CD8-positive, alpha-beta memory T cell (primary cell): ENCODE measurements at regions not wholly inside any gene's neighbourhood (a gene's known extent, or its start where the extent isn't known, plus 50 kb on each side); places are given as distances from the start of the nearest gene placed in this dataset.
"Not testable (repeated sequence)": the region's sequence is repeated elsewhere in the genome, so short reads cannot be mapped to it uniquely, and the experiment has no call there.

Experiments
- CTCF ChIA-PET: fragments of 350-600 bp; sonication (Branson Sonifier 250); formaldehyde crosslinking; loops from one replicate; lab custom pipeline; 2021; ENCODE audit warnings: antibody characterized with exemption; lab: Charles Lee
- POLR2A ChIA-PET: fragments of 350-600 bp; sonication (Branson Sonifier 250); formaldehyde crosslinking; loops from one replicate; lab custom pipeline; 2021; ENCODE audit warnings: antibody characterized with exemption; lab: Charles Lee
- DNase-seq, 5 donors: peaks; one replicate each; pipeline versions ENCODE4 v3.0.0 to v3.0.0-alpha.2; 2020 to 2022; ENCODE audit warnings: mixed read lengths in 1 of 5
- H3K27ac ChIP-seq: one replicate; pipeline ENCODE4 v1.7.0; 2013; ENCODE audit warnings: low read depth, mild to moderate bottlenecking, low read length, moderate library complexity
- H3K27me3 ChIP-seq: 2 replicates; pipeline ENCODE4 v1.7.0; 2013; ENCODE audit warnings: low read length, mild to moderate bottlenecking; ENCODE audit not compliant: insufficient read depth, poor library complexity, severe bottlenecking
- H3K36me3 ChIP-seq: 2 replicates; pipeline ENCODE4 v1.7.0; 2013; ENCODE audit warnings: mild to moderate bottlenecking, low read length, moderate library complexity; ENCODE audit not compliant: insufficient read depth
- H3K4me1 ChIP-seq: 2 replicates; pipeline ENCODE4 v1.7.0; 2013; ENCODE audit warnings: mild to moderate bottlenecking, low read length, moderate library complexity; ENCODE audit not compliant: insufficient read depth
- H3K4me3 ChIP-seq: 2 replicates; pipeline ENCODE4 v1.7.0; 2013; ENCODE audit warnings: mild to moderate bottlenecking, low read length
- H3K9me3 ChIP-seq: 2 replicates; pipeline ENCODE4 v1.7.0; 2013; ENCODE audit warnings: mild to moderate bottlenecking, low read length
- H3K27ac Mint-ChIP-seq, 8 donors: one replicate each; pipeline ENCODE4 v1.8.0; 2020 to 2021; ENCODE audit warnings: mixed read lengths in 8 of 8, mild to moderate bottlenecking in 6 of 8, inconsistent platforms in 3 of 8, moderate library complexity in 3 of 8
- H3K27me3 Mint-ChIP-seq, 2 donors: one replicate each; pipeline ENCODE4 v1.8.0; 2020 to 2021; ENCODE audit warnings: mixed read lengths in 2 of 2, mild to moderate bottlenecking in 1 of 2, moderate library complexity in 1 of 2
- H3K36me3 Mint-ChIP-seq, 3 donors: one replicate each; pipeline ENCODE4 v1.8.0; 2020 to 2021; ENCODE audit warnings: mixed read lengths in 3 of 3, inconsistent platforms in 1 of 3, mild to moderate bottlenecking in 1 of 3
- H3K4me1 Mint-ChIP-seq, 3 donors: one replicate each; pipeline ENCODE4 v1.8.0; 2020 to 2021; ENCODE audit warnings: mixed read lengths in 3 of 3, inconsistent platforms in 1 of 3, mild to moderate bottlenecking in 1 of 3
- H3K4me3 Mint-ChIP-seq, 7 donors: one replicate each; pipeline ENCODE4 v1.8.0; 2020 to 2021; ENCODE audit warnings: mixed read lengths in 7 of 7, mild to moderate bottlenecking in 6 of 7, moderate library complexity in 4 of 7, inconsistent platforms in 2 of 7
- H3K9me3 Mint-ChIP-seq, 5 donors: one replicate each; pipeline ENCODE4 v1.8.0; 2020 to 2022; ENCODE audit warnings: mixed read lengths in 5 of 5, mild to moderate bottlenecking in 3 of 5, moderate library complexity in 2 of 5, inconsistent platforms in 1 of 5

DNA sequence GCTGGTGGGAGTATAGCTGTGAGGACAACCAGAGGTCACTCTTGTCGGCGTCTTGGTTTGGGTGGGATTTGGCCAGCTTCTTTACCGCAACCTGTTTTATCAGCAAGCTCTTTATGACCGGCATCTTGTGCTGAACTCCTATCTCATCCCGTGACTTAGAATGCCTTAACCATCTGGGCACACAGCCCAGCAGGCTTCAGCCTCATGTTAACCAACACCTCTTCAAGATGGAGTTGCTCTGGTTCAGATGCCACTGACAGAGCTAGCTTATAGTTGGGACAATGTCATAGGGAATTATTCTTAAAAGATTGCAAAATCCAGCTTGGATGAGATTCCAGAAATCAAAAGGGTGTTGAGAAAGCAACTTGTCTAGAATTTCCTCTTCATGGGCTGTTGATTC, 377.1 kb upstream of the AMELY start:
- no peak overlapping the region for H3K4me3 ChIP-seq
- no peak overlapping the region for H3K27ac ChIP-seq
- CTCF ChIA-PET, result interaction anchor here (1.6 to 2.6 kb wide), 2 partner anchors 16 to 188 kb away, joined by 3 to 11 read pairs; no protein-coding TSS in a partner anchor
- no peaks in the 10 kb centered on the region for H3K9me3 ChIP-seq
- H3K4me1 ChIP-seq, result peaks cover 69% of the 10 kb centered on the region
- H3K9me3 Mint-ChIP-seq, result no peaks in the 10 kb centered on the region
- peak overlapping the region in 1 of 7 donors; percentile 8 for H3K4me3 Mint-ChIP-seq
- peaks cover 0 to 54% (median 0%) of the 10 kb centered on the region in 3 donors for H3K36me3 Mint-ChIP-seq
- H3K27me3 Mint-ChIP-seq, result no peaks in the 10 kb centered on the region
- H3K36me3 ChIP-seq, result no peaks in the 10 kb centered on the region
- POLR2A ChIA-PET, result no interaction called here
- H3K27me3 ChIP-seq, result no peaks in the 10 kb centered on the region
- peaks cover 0 to 78% (median 0%) of the 10 kb centered on the region in 3 donors for H3K4me1 Mint-ChIP-seq
- H3K27ac Mint-ChIP-seq, result peak overlapping the region in 1 of 8 donors; percentile 91
- no peak for DNase-seq

DNA sequence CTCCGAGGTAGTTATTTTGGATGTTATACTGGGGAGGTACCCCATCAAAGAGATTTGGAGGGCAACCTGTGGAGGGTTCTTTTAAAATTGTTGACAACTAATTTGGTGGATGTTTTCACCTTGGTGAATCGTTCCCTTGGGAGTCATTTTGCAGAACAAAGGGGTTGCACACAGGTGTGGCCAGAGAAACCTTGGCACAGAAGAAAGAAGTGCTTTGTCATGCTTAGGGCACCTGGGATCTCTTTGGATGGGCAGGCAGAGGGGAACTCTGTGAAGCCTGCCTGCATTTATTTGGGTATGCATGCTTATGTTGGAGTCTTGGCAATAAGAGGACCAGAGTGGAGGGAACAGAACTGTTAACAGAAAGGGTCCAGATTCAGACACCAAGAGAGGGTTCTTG, 376.4 kb upstream of the AMELY start:
- H3K9me3 ChIP-seq, H3K4me3 ChIP-seq, H3K27me3 Mint-ChIP-seq, H3K9me3 Mint-ChIP-seq, POLR2A ChIA-PET, H3K36me3 ChIP-seq, H3K27ac ChIP-seq, DNase-seq, H3K27me3 ChIP-seq: not testable (repeated sequence)
- Mint-ChIP-seq H3K27ac (peak overlapping the region in 2 of 8 donors; percentile 73 to 91), H3K4me1 (peaks cover 0 to 81% (median 0%) of the 10 kb centered on the region in 3 donors), H3K36me3 (peaks cover 0 to 58% (median 0%) of the 10 kb centered on the region in 3 donors), H3K4me3 (peak overlapping the region in 1 of 7 donors; percentile 8)
- peaks cover 69% of the 10 kb centered on the region for H3K4me1 ChIP-seq
- CTCF ChIA-PET, result interaction anchor here (1.6 kb wide), 1 partner anchor 188 kb away, joined by 3 read pairs; no protein-coding TSS in a partner anchor

DNA sequence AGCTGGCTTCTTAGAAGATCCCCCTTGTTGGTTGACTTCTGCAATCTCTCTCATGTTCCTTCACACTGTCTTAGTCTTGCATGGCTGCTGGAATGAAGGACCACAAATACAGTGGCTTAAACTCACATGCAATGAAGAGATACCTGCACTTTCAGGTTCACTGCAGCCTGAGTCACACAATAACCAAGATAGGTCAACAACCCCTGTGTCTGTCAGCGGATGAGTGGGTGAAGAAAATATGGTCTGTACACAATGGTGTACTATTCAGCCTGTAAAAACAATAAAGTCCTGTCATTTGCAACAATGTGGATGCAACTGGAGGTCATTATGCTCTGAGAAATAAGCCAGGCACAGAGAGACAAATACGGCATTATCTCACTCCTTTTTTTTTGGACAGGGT, 373.8 kb upstream of the AMELY start:
- no peaks in the 10 kb centered on the region for H3K27me3 ChIP-seq

DNA sequence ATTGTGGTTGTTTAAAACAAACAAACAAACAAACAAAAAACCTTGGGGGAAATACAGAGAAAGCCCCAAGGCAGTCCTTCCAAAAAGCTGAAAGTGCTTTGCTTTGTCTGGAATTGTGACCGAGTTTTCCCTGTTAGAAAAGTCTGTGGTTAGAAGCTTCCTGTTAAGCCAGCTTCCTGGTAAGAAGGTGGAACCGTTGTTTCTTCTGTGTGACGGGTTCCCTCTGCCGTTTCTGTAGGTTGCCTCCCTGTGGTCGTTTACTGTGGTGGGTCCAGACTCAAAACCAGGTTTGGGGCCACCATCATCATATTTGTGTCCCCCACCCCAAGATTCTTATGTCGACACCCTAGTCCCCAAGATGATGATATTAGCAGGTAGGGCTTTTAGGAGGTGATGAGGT, 371.4 kb upstream of the AMELY start:
- ChIA-PET POLR2A (interaction anchor here (0.5 to 1.9 kb wide), 2 partner anchors 10 to 13 kb away, joined by 5 to 7 read pairs; no protein-coding TSS in a partner anchor), CTCF (interaction anchor here (1.0 to 3.6 kb wide), 3 partner anchors 10 to 183 kb away, joined by 6 to 17 read pairs (median 12); no protein-coding TSS in a partner anchor)
- Histone ChIP-seq H3K27me3 (no peaks in the 10 kb centered on the region), H3K36me3 (no peaks in the 10 kb centered on the region), H3K9me3 (no peaks in the 10 kb centered on the region), H3K27ac (peak overlapping the region; percentile 48), H3K4me3 (no peak overlapping the region), H3K4me1 (peaks cover 58% of the 10 kb centered on the region)
- Mint-ChIP-seq H3K27ac (peak overlapping the region in 2 of 8 donors; percentile 91 to 99), H3K36me3 (peaks cover 0 to 54% (median 0%) of the 10 kb centered on the region in 3 donors), H3K4me3 (peak overlapping the region in 2 of 7 donors; percentile 65 to 79), H3K4me1 (peaks cover 0 to 78% (median 0%) of the 10 kb centered on the region in 3 donors), H3K27me3 (no peaks in the 10 kb centered on the region), H3K9me3 (no peaks in the 10 kb centered on the region)
- DNase-seq, result peak in 2 of 5 donors; percentile 7 to 59

More for the DNA sequence above, 373.8 kb upstream of the AMELY start:
- H3K4me3 Mint-ChIP-seq, result peak overlapping the region in 1 of 7 donors; percentile 37
- H3K27ac ChIP-seq, result no peak overlapping the region
- peak overlapping the region in 2 of 8 donors; percentile 61 to 84 for H3K27ac Mint-ChIP-seq
- DNase-seq, result no peak
- no peak overlapping the region for H3K4me3 ChIP-seq
- CTCF ChIA-PET, result no interaction called here
- peaks cover 0 to 77% (median 0%) of the 10 kb centered on the region in 3 donors for H3K4me1 Mint-ChIP-seq
- H3K36me3 ChIP-seq, result no peaks in the 10 kb centered on the region
- peaks cover 59% of the 10 kb centered on the region for H3K4me1 ChIP-seq
- no peaks in the 10 kb centered on the region for H3K9me3 Mint-ChIP-seq
- no peaks in the 10 kb centered on the region for H3K27me3 Mint-ChIP-seq
- POLR2A ChIA-PET, result no interaction called here
- no peaks in the 10 kb centered on the region for H3K9me3 ChIP-seq
- H3K36me3 Mint-ChIP-seq, result peaks cover 0 to 53% (median 0%) of the 10 kb centered on the region in 3 donors

DNA sequence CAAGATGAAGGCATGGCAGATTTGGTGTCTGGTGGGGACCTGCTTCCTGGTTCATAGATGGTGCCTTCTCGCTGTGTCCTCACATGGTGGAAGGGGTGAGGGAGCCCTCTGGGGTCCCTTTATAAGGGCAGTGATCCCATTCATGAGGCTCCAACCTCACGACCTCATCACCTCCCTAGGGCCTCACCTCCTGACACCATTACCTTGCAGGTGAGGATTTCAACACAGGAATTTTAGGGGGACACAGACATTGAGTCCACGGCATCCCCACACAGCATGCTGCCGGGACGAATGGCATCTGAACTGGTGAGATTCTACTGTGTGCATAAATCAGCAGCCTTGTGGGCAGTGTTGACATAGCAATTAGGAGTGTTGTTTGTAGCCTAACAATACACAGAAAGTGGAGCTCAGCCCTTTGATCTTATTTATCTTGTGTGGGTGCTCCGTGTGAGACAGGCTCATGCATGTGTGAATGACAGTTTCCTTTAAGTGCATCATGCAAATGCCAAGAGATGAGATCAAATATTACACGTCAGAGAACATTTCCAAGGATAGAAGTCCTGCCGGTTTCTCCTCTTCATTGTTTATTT, 368.7 kb upstream of the AMELY start:
- DNase-seq, result peak in 3 of 5 donors; percentile 5 to 63 (median 17)
- H3K27me3 ChIP-seq, H3K27me3 Mint-ChIP-seq, CTCF ChIA-PET, POLR2A ChIA-PET, H3K9me3 ChIP-seq, H3K9me3 Mint-ChIP-seq, H3K36me3 ChIP-seq: not testable (repeated sequence)
- Mint-ChIP-seq H3K36me3 (peaks cover 0 to 48% (median 0%) of the 10 kb centered on the region in 3 donors), H3K4me3 (peak overlapping the region in 2 of 7 donors; percentile 82 to 92), H3K4me1 (peaks cover 0 to 74% (median 0%) of the 10 kb centered on the region in 3 donors), H3K27ac (peak overlapping the region in 2 of 8 donors; percentile 92 to 99)
- peak overlapping the region; percentile 19 for H3K4me3 ChIP-seq
- peaks cover 59% of the 10 kb centered on the region for H3K4me1 ChIP-seq
- H3K27ac ChIP-seq, result peak overlapping the region; percentile 64

DNA sequence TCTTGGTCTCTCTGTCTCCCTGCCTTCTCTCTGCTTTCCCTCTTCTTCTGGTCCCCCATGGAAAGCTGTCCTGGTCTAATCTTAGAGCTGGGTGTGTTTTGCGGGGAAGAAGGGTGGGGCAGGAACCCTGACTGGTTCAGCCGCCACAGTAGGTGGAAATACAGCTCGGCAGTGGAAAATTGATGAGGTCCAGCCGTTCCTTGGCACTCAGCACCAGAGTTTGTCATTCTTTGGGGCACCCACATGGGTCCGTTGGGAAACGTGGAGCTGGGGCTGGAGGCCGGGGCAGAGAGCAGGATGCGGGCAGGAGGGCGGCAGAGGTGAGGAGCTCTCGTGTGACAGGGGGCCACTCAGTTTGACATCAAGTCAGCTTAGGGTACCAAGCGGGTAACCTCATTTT, 364.2 kb upstream of the AMELY start:
- Mint-ChIP-seq H3K4me1 (peaks cover 0 to 51% (median 0%) of the 10 kb centered on the region in 3 donors), H3K36me3 (peaks cover 0 to 32% (median 0%) of the 10 kb centered on the region in 3 donors), H3K27ac (peak overlapping the region in 2 of 8 donors; percentile 95 to 98), H3K9me3 (no peaks in the 10 kb centered on the region), H3K27me3 (no peaks in the 10 kb centered on the region), H3K4me3 (peak overlapping the region in 2 of 7 donors; percentile 98 to 99)
- POLR2A ChIA-PET, result interaction anchor here (0.9 to 1.0 kb wide), 2 partner anchors 15 to 36 kb away, joined by 3 read pairs; no protein-coding TSS in a partner anchor
- CTCF ChIA-PET, result interaction anchor here (0.6 to 1.7 kb wide), 3 partner anchors 35 to 204 kb away, joined by 3 to 5 read pairs (median 4); no protein-coding TSS in a partner anchor
- H3K9me3 ChIP-seq, result no peaks in the 10 kb centered on the region
- DNase-seq, result peak in 1 of 5 donors; percentile 2
- peak overlapping the region; percentile 62 for H3K4me3 ChIP-seq
- H3K4me1 ChIP-seq, result peaks cover 26% of the 10 kb centered on the region
- no peaks in the 10 kb centered on the region for H3K36me3 ChIP-seq
- H3K27me3 ChIP-seq, result no peaks in the 10 kb centered on the region
- H3K27ac ChIP-seq, result peak overlapping the region; percentile 73

DNA sequence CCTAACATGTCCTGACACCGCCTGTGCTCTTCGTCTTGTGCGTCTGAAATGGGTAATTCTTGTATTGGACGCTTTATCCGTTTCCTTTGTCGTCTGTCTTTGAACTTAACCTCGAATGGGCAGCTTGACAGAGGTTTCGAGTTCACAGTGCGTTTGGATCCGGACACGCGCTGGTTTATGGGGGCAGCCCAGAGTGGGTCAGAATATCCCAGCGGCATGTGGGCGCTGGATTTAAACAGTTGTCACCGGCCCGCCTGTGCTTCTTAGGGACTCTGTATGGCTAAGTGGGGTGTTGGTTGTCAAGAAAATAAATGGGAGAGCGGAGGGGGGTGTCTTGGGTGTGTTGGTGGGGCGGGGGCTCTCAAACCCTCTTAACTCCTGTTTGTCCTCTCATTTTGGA, 363.5 kb upstream of the AMELY start:
- peaks cover 0 to 45% (median 0%) of the 10 kb centered on the region in 3 donors for H3K4me1 Mint-ChIP-seq
- Histone ChIP-seq H3K9me3 (no peaks in the 10 kb centered on the region), H3K4me3 (peak overlapping the region; percentile 62), H3K36me3 (no peaks in the 10 kb centered on the region), H3K27ac (peak overlapping the region; percentile 73), H3K27me3 (no peaks in the 10 kb centered on the region), H3K4me1 (peaks cover 26% of the 10 kb centered on the region)
- ChIA-PET CTCF (no interaction called here), POLR2A (interaction anchor here (0.9 kb wide), 1 partner anchor 35 kb away, joined by 3 read pairs; no protein-coding TSS in a partner anchor)
- peaks cover 0 to 32% (median 0%) of the 10 kb centered on the region in 3 donors for H3K36me3 Mint-ChIP-seq
- no peaks in the 10 kb centered on the region for H3K27me3 Mint-ChIP-seq
- peak overlapping the region in 2 of 7 donors; percentile 98 to 99 for H3K4me3 Mint-ChIP-seq
- H3K27ac Mint-ChIP-seq, result peak overlapping the region in 2 of 8 donors; percentile 95 to 98
- no peaks in the 10 kb centered on the region for H3K9me3 Mint-ChIP-seq
- DNase-seq, result no peak
